Non-pigmented ciliary epithelial cell (primary cell): ENCODE measurements at regions not wholly inside any gene's neighbourhood (a gene's known extent, or its start where the extent isn't known, plus 50 kb on each side); places are given as distances from the start of the nearest gene placed in this dataset.

ENCODE experiments used
- DNase-seq: peaks from one replicate; pipeline ENCODE4 v3.0.0-alpha.2; 2010; ENCODE audit warnings: low read depth

DNA sequence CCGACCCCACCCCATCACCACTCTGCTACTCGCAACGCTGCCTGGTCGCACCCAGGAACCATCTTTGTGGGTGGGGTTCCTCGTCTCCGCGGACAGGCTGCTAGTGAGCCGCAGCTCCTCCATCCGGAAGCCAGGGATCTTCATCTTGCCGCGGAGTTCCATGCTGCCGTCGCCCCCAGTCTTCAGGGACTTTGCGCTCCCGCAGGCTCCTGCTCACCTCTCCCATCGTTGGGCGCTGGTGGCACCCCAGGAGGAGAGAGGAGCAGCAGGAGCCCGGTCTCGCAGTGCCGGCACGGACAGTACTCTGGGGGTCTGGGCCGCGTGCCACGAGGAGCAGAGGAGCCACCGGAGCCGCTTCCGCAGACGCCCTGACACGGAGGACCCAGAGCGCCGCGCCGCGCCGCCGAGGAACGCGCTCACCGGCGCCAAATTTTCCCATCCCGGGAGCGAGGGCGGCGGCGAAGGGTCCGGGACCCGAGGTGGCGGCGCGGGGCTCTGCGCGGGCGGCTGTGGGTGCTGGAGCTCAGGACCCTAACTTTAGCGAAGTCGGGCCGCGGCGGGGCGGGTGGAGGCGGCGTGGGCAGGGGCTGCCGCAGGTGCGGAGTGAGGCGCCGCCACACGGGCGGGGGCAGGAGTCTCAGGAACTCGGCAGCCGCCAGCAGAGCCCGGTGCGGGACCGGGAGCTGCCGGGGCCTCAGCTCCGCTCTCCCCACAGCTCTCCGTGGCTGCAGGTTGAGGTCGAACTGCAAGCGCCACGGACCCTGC, 750.1 kb upstream of the SORCS1 start:
- no peak for DNase-seq

DNA sequence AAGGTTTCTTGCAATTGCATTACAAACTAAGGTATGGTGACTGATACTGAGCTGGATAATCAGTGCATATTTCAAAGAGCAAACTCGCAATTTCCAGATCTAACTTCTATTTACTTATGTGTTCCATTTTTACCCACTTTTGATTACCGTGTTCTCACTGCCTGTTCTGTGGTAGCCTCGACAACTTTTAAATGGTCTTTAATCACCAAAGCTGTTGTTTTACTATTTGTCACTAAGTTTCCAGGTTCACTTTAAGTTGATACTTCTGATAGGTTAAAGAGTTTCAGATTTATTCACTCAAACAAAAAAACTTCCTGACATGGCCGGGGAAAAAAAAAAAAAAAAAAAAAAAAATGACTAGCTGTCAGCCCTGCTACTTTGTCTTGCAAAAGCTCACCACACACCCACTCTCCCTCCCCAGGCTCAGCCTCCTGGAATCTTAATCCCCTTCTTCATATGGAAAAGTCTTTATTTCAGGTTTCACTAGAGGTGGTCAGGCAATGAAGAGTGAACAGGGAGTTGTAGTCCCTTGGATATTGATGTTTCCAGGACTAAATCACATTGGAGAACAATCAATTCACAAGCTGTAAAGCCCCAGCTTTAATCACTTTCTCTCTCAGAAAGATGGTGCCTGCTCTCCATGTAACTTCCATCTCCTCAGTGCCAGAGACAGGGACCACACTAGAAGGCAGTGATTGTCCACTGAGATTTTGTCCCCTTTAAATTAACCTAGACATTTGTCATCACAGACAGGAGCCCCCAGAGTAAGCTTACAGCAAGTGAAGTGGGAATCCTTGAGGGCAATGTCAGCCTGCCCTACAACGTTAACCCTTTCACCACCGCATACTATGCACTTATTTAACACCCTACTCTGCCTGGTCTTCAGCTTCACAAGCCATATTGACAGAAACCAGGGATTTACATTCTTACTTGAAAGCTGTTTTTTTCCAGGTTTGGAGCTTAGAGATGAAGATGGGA, 749.1 kb upstream of the SORCS1 start:
- no peak for DNase-seq

DNA sequence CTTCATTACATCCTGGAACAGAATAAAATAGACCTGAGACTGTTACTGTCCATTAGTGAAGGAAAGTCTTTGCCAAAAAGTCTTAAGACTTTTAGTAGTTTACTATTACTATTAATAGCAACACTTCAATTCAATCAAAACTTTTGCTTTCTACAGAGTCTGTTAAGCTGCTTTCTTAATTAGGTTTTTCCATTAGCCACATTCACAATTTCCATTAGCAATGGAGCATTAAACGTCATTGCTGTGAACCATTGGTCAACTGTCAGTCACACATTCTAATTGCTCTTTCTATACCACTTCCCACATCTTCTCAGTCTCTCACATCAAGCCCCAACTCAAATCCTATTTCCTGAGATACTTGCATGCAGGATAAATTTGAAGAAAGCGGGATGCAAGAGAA, 736.6 kb upstream of the SORCS1 start:
- no peak for DNase-seq

DNA sequence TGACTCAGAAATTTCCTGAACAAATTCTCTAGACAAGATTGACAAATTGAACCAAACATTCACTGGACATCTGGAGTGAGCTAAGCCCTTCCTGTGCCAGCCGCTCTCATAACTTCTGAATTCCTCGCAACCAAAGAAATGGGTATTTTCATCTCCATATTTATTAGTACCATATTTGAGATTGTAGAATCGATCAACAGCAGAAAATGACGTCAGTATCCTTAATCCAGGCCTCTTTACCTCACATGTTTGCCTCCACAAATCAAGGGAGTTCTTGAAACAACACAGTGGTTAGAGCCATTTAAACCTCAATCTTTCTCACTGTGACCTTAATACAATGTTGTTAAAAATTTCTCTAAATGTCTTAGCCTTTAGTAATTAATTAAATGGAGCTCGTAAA, 735.6 kb upstream of the SORCS1 start:
- DNase-seq, result no peak

DNA sequence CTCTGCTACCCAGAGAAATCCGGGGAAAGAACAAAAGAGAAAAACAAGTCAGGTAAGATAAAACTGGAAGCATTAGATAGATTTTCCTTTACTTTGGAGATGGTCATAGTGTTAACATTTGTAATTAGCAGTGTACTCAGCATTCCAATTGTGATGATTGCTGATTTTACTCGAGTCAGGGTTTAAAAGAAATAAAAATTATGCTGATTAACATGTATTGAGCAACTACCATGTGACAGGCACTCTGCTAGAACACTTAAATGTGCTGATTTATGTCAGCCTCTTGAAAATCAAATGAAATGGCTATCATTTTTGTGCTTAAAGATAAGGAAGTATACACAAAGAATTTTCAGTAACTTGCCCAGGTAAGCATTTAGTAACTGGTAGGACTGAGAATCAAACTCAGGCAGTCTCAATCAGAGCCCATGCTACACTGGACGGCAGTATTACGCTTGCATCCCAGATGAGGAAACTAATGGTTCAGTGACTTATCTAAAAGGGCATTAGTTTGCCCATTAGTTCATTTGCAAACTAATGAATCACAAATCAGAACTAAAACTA, 735.1 kb upstream of the SORCS1 start:
- DNase-seq, result no peak

DNA sequence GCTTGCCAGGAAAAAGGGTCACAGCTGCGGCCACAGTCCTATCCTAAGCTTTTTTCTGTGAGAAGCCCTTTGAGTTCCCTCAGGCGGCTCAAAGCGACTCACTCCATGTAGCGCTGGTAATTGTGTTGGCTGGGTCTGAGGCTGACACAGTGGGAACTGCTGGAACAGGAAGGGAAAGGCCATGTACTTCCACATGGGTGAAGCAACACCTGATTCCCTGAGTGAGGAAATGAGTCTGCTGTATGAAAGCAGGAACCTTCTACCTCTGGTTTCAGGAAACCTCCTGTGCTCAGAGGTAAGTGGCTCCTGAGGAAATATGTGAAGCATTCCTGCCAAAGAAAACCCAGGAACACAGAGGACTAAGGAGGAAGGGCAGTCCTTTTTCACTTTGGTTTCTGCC, 734.6 kb upstream of the SORCS1 start:
- DNase-seq, result no peak

DNA sequence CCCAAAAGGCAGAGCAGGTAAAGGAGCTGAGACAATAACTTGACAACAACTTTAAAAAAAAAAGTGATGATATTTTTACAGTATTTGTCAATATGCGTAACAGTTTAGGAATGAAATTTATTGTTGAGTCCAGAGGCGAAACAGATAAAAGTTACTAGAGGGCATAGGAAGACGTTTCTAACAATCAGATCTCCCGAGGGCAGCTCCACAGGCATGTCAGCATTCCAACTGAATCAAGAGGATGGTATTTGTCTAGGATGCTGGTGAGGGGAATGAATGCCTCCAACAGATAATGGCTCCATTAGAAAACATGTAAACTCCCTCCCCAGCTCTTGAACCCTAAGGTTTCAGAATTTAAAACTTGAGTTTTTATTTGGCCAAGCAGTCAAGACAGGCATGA, 733.9 kb upstream of the SORCS1 start:
- DNase-seq, result no peak

- DNase-seq, result no peak
These were observed 730.0 kb upstream of the SORCS1 start for GRCh38 chr10:107894516-107894915.

- no peak for DNase-seq
These were observed 724.6 kb upstream of the SORCS1 start for GRCh38 chr10:107889105-107889504.

DNA sequence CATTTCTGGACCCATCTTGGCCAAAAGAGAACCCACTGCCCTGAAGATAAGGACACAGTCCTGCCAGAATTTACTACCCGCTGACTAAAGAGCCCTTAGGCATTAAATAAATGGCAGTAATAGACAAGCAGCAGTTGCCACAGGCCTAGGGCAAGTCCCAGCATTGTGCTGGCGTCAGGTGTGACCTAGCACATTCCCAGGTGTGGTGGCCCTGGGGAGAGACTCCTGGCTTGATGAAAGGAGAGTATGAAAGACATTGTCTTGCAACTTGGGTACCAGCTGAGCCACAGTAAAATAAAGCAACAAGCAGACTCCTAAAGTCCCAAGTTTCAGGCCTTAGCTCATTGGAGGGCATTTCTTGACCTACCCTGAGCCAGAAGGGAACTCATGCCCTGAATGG, 715.7 kb upstream of the SORCS1 start:
- no peak for DNase-seq

DNA sequence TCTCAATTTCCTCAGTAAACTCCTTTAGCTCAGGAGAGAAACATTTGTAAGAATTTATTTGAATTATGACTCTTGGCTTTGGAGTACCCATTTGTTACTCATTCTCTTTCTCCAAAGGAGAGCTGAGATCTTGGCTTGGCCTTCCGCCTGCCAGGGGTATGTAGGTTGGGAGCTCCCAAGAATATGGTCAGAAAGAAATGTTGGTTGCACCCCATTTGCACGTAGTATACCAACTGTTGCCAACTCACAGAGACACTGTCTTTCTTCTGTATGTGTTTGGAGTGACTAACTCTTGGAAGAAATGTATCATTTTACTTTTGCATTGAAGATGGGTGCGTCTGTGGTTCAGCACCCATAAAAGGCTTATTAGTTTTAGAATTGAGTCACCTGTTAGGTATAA, 708.5 kb upstream of the SORCS1 start:
- DNase-seq, result no peak

- DNase-seq, result no peak
These were observed 701.2 kb upstream of the SORCS1 start for GRCh38 chr10:107865691-107866090.

DNA sequence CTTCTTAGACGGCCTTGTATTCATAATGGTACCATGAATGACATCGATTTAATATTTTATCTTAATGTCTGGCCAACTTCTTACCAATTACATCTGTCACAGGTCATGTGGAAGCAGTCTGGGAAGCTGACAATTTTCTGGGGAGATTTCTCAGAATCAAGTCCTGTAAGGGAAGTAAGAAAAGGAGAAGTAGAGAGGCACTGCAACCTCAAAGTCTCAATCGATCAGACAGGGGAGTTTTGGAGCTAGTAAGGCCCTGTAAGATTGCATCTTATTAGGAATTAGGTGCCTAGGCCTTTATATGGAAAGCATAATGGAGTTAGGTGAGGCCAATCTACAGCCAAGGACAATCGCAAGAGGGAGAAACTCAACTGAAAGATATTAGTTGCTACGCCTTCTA, 694.6 kb upstream of the SORCS1 start:
- DNase-seq, result no peak

GRCh38 chr10:107856047-107856315, 691.5 kb upstream of the SORCS1 start:
- no peak for DNase-seq

- no peak for DNase-seq
These were observed 691.0 kb upstream of the SORCS1 start for GRCh38 chr10:107855301-107856046.

GRCh38 chr10:107848726-107849360, 684.3 kb upstream of the SORCS1 start:
- no peak for DNase-seq

DNA sequence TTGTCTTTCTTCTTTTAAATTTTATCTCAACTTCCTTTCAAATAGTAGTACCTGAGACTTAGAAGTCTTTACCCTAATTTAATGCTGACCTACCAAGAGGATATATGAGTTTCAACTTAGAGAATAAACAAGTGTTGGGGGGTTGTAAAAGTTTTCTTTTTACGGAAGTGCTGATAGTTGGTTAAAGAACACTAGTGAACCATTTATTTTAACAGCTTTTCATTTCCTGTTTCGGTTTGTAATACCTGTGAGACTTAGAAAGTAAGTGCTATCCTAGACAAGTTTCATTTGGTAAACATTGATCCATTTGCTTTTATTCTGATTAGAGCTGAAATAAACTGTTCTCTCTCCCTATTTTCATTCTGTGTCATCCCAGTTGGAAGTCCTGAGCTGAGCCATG, 683.1 kb upstream of the SORCS1 start:
- DNase-seq, result no peak

DNA sequence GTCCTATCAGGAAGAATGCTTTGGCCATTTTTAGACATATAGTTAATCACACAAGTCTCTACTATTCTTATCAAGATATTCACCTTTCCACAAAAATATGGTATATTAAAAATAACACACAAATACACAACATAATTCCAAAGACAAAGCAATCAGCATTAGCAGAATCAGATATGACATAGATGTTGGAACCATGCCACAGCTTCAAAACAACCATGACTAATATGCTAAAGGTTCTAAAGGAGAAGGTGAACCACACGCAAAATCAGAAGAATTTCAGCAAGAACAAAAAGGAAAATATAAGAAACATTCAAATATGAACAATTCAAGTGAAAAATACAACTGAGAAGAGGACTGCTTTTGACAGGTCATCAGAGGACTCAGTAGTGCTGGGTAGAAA, 670.2 kb upstream of the SORCS1 start:
- no peak for DNase-seq

GRCh38 chr10:107831772-107832171, 667.3 kb upstream of the SORCS1 start:
- DNase-seq, result no peak

- no peak for DNase-seq
These were observed 664.7 kb upstream of the SORCS1 start for GRCh38 chr10:107829161-107829560.

GRCh38 chr10:107826171-107826570, 661.7 kb upstream of the SORCS1 start:
- no peak for DNase-seq
